ENCODE measurements at regions not wholly inside any gene's neighbourhood (a gene's known extent, or its start where the extent isn't known, plus 50 kb on each side); places are given as distances from the start of the nearest gene placed in this dataset.

- Mint-ChIP-seq H3K36me3 (ENCODE audit: low read depth) (no peaks in the 10 kb centered on the region), H3K27ac (no peak overlapping the region), H3K4me3 (no peak overlapping the region), H3K4me1 (ENCODE audit: low read depth) (peaks cover 28% of the 10 kb centered on the region), H3K9me3 (peaks cover 6% of the 10 kb centered on the region; the same call in 1 of the 2 replicates), H3K27me3 (ENCODE audit: insufficient read depth) (peaks cover 2% of the 10 kb centered on the region; the same call in 1 of the 2 replicates)
- no peak for DNase-seq
- TF ChIP-seq, protein P1, sequence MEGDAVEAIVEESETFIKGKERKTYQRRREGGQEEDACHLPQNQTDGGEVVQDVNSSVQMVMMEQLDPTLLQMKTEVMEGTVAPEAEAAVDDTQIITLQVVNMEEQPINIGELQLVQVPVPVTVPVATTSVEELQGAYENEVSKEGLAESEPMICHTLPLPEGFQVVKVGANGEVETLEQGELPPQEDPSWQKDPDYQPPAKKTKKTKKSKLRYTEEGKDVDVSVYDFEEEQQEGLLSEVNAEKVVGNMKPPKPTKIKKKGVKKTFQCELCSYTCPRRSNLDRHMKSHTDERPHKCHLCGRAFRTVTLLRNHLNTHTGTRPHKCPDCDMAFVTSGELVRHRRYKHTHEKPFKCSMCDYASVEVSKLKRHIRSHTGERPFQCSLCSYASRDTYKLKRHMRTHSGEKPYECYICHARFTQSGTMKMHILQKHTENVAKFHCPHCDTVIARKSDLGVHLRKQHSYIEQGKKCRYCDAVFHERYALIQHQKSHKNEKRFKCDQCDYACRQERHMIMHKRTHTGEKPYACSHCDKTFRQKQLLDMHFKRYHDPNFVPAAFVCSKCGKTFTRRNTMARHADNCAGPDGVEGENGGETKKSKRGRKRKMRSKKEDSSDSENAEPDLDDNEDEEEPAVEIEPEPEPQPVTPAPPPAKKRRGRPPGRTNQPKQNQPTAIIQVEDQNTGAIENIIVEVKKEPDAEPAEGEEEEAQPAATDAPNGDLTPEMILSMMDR (IDR thresholded peaks at IDR 0.05): no peak
These were observed 167.1 kb upstream of the ECI2 start for GRCh38 chr6:4302524-4302923.

DNA sequence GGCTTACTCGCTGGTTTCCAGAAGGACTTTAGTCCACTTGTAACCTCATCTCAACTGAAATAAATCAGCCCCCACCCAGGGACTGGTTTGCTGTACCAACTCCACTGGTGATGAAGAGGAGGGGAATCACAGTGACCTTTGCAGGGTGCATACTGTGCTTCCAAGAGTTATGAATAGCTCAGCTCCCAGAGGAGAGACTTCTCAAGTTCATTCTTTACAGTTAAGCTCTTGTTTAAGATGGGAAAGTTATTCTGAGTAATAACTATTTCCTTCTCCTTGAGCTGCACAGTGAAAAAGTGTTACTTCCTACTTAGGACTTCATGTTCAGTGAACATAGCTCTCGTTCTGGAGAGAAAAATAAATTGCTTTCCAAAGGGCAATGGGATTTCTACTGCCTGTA, 166.5 kb upstream of the ECI2 start:
- Mint-ChIP-seq H3K27ac (no peak overlapping the region), H3K36me3 (ENCODE audit: low read depth) (no peaks in the 10 kb centered on the region), H3K9me3 (peaks cover 7% of the 10 kb centered on the region; the same call in 1 of the 2 replicates), H3K4me3 (no peak overlapping the region), H3K27me3 (ENCODE audit: insufficient read depth) (peaks cover 2% of the 10 kb centered on the region), H3K4me1 (ENCODE audit: low read depth) (peaks cover 28% of the 10 kb centered on the region)
- TF ChIP-seq, protein P1 (IDR thresholded peaks at IDR 0.05): no peak
- no peak for DNase-seq

DNA sequence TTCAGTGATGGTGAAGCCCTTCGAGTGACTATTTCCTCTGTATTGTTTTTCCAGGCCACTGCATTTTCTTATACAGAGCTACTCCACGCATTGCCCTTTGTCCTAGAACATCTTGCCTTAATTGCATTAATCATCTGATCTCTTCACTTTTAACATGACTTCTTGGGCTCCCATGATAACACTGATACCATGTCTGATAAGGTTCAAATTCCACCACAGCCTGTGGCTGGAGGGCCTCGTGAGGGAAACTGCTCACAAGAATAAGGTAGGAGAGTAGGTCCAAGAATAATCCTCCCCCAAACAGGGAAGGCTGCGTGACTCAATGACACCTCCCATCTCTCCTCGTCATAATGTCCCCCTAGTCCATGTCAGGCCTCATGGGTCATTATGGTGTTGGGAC, 165.5 kb upstream of the ECI2 start:
- Mint-ChIP-seq H3K36me3 (ENCODE audit: low read depth) (no peaks in the 10 kb centered on the region), H3K27ac (no peak overlapping the region), H3K4me1 (ENCODE audit: low read depth) (peaks cover 28% of the 10 kb centered on the region), H3K27me3 (ENCODE audit: insufficient read depth) (peaks cover 2% of the 10 kb centered on the region), H3K9me3 (peaks cover 7% of the 10 kb centered on the region; the same call in 1 of the 2 replicates), H3K4me3 (no peak overlapping the region)
- DNase-seq: no peak
- TF ChIP-seq, protein P1 (IDR thresholded peaks at IDR 0.05): no peak

GRCh38 chr6:4299476-4299875, 164.1 kb upstream of the ECI2 start:
- no peak for DNase-seq
- Mint-ChIP-seq H3K36me3 (ENCODE audit: low read depth) (no peaks in the 10 kb centered on the region), H3K4me1 (ENCODE audit: low read depth) (peaks cover 17% of the 10 kb centered on the region), H3K27ac (no peak overlapping the region), H3K4me3 (no peak overlapping the region), H3K27me3 (ENCODE audit: insufficient read depth) (peaks cover 8% of the 10 kb centered on the region), H3K9me3 (peaks cover 7% of the 10 kb centered on the region; the same call in 1 of the 2 replicates)
- TF ChIP-seq, protein P1 (IDR thresholded peaks at IDR 0.05): no peak

DNA sequence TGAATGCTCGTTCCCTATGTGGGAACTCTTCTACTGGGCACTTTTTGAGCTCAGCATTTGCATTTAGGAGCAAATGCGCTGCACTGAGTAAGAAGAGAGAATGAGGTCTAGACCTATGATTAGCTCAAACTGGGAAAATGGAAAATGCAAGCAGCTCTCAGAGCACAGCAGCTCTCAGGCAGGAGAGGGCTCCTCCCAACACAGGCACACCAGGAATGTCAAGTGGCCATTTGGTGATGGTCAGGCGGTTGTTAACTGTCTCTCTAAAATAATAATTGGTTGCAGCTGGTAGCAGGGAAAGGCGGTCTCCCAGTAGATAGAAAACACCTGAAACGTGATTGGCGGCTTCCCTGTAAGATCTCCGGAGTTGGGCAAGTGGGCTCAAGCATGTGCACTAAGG, 162.0 kb upstream of the ECI2 start:
- peaks cover 7% of the 10 kb centered on the region; the same call in 1 of the 2 replicates for H3K9me3 Mint-ChIP-seq
- H3K4me1 Mint-ChIP-seq (ENCODE audit: low read depth): peaks cover 11% of the 10 kb centered on the region
- H3K4me3 Mint-ChIP-seq: no peak overlapping the region
- no peak overlapping the region for H3K27ac Mint-ChIP-seq
- TF ChIP-seq, protein P1 (IDR thresholded peaks at IDR 0.05): no peak
- no peak for DNase-seq
- no peaks in the 10 kb centered on the region for H3K36me3 Mint-ChIP-seq (ENCODE audit: low read depth)
- peaks cover 8% of the 10 kb centered on the region for H3K27me3 Mint-ChIP-seq (ENCODE audit: insufficient read depth)

GRCh38 chr6:4296552-4296951, 161.2 kb upstream of the ECI2 start:
- H3K27ac Mint-ChIP-seq: no peak overlapping the region
- TF ChIP-seq, protein P1 (IDR thresholded peaks at IDR 0.05): no peak
- H3K4me1 Mint-ChIP-seq (ENCODE audit: low read depth): peaks cover 16% of the 10 kb centered on the region
- H3K36me3 Mint-ChIP-seq (ENCODE audit: low read depth): no peaks in the 10 kb centered on the region
- peaks cover 7% of the 10 kb centered on the region; the same call in 1 of the 2 replicates for H3K9me3 Mint-ChIP-seq
- no peak overlapping the region for H3K4me3 Mint-ChIP-seq
- DNase-seq: no peak
- H3K27me3 Mint-ChIP-seq (ENCODE audit: insufficient read depth): peaks cover 8% of the 10 kb centered on the region
